ENCODE measurements at regions not wholly inside any gene's neighbourhood (a gene's known extent, or its start where the extent isn't known, plus 50 kb on each side); places are given as distances from the start of the nearest gene placed in this dataset.
"Not testable (repeated sequence)": the region's sequence is repeated elsewhere in the genome, so short reads cannot be mapped to it uniquely, and the experiment has no call there.

- no peak for DNase-seq
Observed at GRCh38 chr9:111148052-111149017, 110.1 kb upstream of the LPAR1 start.

GRCh38 chr9:111147041-111147440 lies 108.8 kb upstream of the LPAR1 start:
- no peak for DNase-seq

GRCh38 chr9:111144741-111145140 lies 106.5 kb upstream of the LPAR1 start:
- DNase-seq = no peak

- DNase-seq = no peak
Observed at GRCh38 chr9:111136180-111136579, 97.9 kb upstream of the LPAR1 start.

- DNase-seq = no peak
Observed at GRCh38 chr9:111131211-111131610, 92.9 kb upstream of the LPAR1 start.

GRCh38 chr9:111120526-111120925 lies 82.3 kb upstream of the LPAR1 start:
- DNase-seq = no peak

- no peak for DNase-seq
Observed at GRCh38 chr9:111118256-111118948, 80.1 kb upstream of the LPAR1 start.

GRCh38 chr9:111114486-111114885 lies 76.2 kb upstream of the LPAR1 start:
- DNase-seq = no peak

GRCh38 chr9:111113712-111114111 lies 75.4 kb upstream of the LPAR1 start:
- DNase-seq = no peak

GRCh38 chr9:111110805-111111204 lies 72.5 kb upstream of the LPAR1 start:
- no peak for DNase-seq

GRCh38 chr9:111108946-111109345 lies 70.7 kb upstream of the LPAR1 start:
- no peak for DNase-seq

- DNase-seq = no peak
Observed at GRCh38 chr9:111107141-111107540, 68.9 kb upstream of the LPAR1 start.

GRCh38 chr9:111106202-111106601 lies 67.9 kb upstream of the LPAR1 start:
- no peak for DNase-seq

GRCh38 chr9:111102793-111103464 lies 64.7 kb upstream of the LPAR1 start:
- DNase-seq = no peak

GRCh38 chr9:111099199-111100008 lies 61.1 kb upstream of the LPAR1 start:
- no peak for DNase-seq

- DNase-seq = no peak
Observed at GRCh38 chr9:111098093-111098492, 59.8 kb upstream of the LPAR1 start.

GRCh38 chr9:111096051-111096450 lies 57.8 kb upstream of the LPAR1 start:
- DNase-seq = no peak

GRCh38 chr9:111095441-111095840 lies 57.2 kb upstream of the LPAR1 start:
- DNase-seq = peak; percentile 45

- no peak for DNase-seq
Observed at GRCh38 chr9:111094958-111095357, 56.7 kb upstream of the LPAR1 start.

- no peak for DNase-seq
Observed at GRCh38 chr9:111094433-111094924, 56.2 kb upstream of the LPAR1 start.

- DNase-seq = not testable (repeated sequence)
Observed at GRCh38 chr9:111092167-111092566, 53.9 kb upstream of the LPAR1 start.

Data from left hindlimb (tissue), 1 donor.